ENCODE measurements at regions not wholly inside any gene's neighbourhood (a gene's known extent, or its start where the extent isn't known, plus 50 kb on each side); places are given as distances from the start of the nearest gene placed in this dataset.
"Not testable (repeated sequence)": the region's sequence is repeated elsewhere in the genome, so short reads cannot be mapped to it uniquely, and the experiment has no call there.

GRCh38 chr14:88975043-88975830 is 150.8 kb downstream of the TTC8 start:
- Histone ChIP-seq H3K27ac (no peak overlapping the region), H3K4me1 (no peaks in the 10 kb centered on the region), H3K4me3 (no peak overlapping the region), H3K27me3 (no peaks in the 10 kb centered on the region), H3K36me3 (no peaks in the 10 kb centered on the region), H3K9me3 (no peaks in the 10 kb centered on the region)
- TF ChIP-seq POLR2A (IDR thresholded peaks at IDR 0.05) (no peak), CTCF (IDR thresholded peaks at IDR 0.05) (no peak)
- DNase-seq (no peak), ATAC-seq (no peak)
- 35% methylated on average over 3 of the region's 3 CpGs for WGBS (ENCODE audit: insufficient coverage, low coverage, low lambda C conversion rate, missing lambda C conversion rate)
- intact Hi-C loops (cut with DNase I) = no loop called here

DNA sequence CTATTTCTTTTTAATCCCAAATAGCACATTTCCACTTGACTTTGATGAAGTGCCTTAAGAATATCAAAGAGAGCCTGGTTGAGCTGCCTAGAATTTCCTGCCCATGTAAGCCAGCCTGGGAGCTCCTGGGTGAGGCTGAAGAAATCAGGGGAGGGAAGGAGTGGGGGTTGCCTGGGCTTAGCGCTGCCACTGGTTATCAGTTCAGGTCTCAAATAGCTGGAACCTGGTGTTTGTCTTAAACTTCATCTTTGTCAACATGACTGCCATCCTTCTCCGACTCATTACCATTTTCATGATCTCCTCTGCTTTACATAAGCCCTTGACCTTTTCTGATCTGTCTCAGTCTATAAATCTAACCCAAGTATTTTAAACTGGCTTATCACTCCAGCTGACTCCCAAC is 151.5 kb downstream of the TTC8 start:
- ATAC-seq (no peak), DNase-seq (no peak)
- no peaks in the 10 kb centered on the region for H3K9me3 ChIP-seq
- H3K4me3 ChIP-seq = no peak overlapping the region
- intact Hi-C loops (cut with DNase I) = no loop called here
- H3K27ac ChIP-seq = no peak overlapping the region
- H3K36me3 ChIP-seq = no peaks in the 10 kb centered on the region
- TF ChIP-seq CTCF (IDR thresholded peaks at IDR 0.05) (no peak), POLR2A (IDR thresholded peaks at IDR 0.05) (no peak)
- H3K27me3 ChIP-seq = no peaks in the 10 kb centered on the region
- no peaks in the 10 kb centered on the region for H3K4me1 ChIP-seq
- WGBS (ENCODE audit: insufficient coverage, low coverage, low lambda C conversion rate, missing lambda C conversion rate) = 63% methylated on average over 2 of the region's 2 CpGs

DNA sequence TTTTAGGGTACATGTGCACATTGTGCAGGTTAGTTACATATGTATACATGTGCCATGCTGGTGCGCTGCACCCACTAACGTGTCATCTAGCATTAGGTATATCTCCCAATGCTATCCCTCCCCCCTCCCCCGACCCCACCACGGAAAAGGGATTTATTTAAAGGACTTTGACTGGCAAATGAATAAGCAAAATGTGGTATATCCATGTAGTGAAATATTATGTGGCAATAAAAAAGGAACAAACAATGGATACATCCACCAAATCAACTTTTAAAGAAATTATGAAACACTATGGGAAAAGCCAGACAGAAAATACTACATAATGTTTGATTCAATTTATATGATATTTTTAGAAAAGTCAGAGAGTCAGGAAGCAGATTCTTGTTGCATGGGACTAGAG is 156.5 kb downstream of the TTC8 start:
- H3K27me3 ChIP-seq; ATAC-seq; H3K27ac ChIP-seq; H3K4me1 ChIP-seq; H3K36me3 ChIP-seq; H3K4me3 ChIP-seq; intact Hi-C loops (cut with DNase I); H3K9me3 ChIP-seq; DNase-seq: not testable (repeated sequence)
- WGBS (ENCODE audit: insufficient coverage, low coverage, low lambda C conversion rate, missing lambda C conversion rate) = 52% methylated on average over 4 of the region's 4 CpGs

DNA sequence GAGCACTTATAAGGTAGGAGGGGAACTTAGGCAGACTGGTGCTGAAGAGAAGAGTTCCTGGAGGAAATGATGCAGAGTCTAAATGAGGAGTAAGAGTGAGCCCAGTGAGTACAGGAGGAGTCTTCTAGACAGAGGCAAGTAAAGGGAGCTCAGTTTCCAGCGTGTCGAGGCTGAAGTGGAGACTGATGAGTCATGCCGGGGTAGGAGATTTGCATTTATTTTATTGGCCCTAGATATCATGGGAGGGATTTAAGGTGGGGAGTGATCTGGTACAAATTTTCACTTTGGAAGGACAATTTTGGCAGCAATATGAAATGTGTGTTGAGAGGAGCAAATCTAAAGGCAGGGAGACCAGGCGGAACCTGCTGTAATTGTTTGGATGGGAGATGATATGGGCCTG is 157.5 kb downstream of the TTC8 start:
- no peak for ATAC-seq
- intact Hi-C loops (cut with DNase I) = no loop called here
- no peak for DNase-seq
- WGBS (ENCODE audit: insufficient coverage, low coverage, low lambda C conversion rate, missing lambda C conversion rate) = 84% methylated on average over 4 of the region's 4 CpGs
- Histone ChIP-seq H3K9me3 (no peaks in the 10 kb centered on the region), H3K4me1 (no peaks in the 10 kb centered on the region), H3K27ac (no peak overlapping the region), H3K36me3 (no peaks in the 10 kb centered on the region), H3K4me3 (no peak overlapping the region), H3K27me3 (no peaks in the 10 kb centered on the region)
- no peak for TF ChIP-seq POLR2A (IDR thresholded peaks at IDR 0.05)

DNA sequence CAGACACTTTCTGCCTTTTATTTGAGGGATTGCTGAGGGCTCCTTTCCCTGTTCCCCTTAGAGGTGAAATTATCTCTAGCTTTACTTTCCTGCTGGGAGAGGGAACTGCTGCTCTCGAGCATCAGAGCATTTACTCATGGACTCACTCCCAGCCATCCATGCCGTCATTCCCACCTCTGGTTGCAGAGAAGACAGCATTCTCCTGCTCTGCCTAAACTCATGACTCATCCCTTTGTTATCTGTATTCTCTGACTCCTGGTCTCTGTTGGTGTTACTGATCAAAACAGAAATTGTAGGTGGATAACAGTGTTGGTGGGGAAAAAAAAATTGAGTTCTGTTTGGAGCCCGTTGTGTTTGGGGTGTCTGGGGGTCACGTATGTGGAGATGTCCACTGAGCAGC is 159.3 kb downstream of the TTC8 start:
- Histone ChIP-seq H3K4me1 (no peaks in the 10 kb centered on the region), H3K27ac (no peak overlapping the region), H3K4me3 (no peak overlapping the region), H3K36me3 (no peaks in the 10 kb centered on the region), H3K9me3 (no peaks in the 10 kb centered on the region), H3K27me3 (no peaks in the 10 kb centered on the region)
- intact Hi-C loops (cut with DNase I) = no loop called here
- DNase-seq (no peak), ATAC-seq (peak in 1 of 4 donors; percentile 32)
- TF ChIP-seq CTCF (IDR thresholded peaks at IDR 0.05) (no peak), POLR2A (IDR thresholded peaks at IDR 0.05) (no peak)
- 20% methylated on average over 4 of the region's 4 CpGs for WGBS (ENCODE audit: insufficient coverage, low coverage, low lambda C conversion rate, missing lambda C conversion rate)

All from right lobe of liver (tissue), 6 donors.